ENCODE measurements at regions not wholly inside any gene's neighbourhood (a gene's known extent, or its start where the extent isn't known, plus 50 kb on each side); places are given as distances from the start of the nearest gene placed in this dataset.

DNA sequence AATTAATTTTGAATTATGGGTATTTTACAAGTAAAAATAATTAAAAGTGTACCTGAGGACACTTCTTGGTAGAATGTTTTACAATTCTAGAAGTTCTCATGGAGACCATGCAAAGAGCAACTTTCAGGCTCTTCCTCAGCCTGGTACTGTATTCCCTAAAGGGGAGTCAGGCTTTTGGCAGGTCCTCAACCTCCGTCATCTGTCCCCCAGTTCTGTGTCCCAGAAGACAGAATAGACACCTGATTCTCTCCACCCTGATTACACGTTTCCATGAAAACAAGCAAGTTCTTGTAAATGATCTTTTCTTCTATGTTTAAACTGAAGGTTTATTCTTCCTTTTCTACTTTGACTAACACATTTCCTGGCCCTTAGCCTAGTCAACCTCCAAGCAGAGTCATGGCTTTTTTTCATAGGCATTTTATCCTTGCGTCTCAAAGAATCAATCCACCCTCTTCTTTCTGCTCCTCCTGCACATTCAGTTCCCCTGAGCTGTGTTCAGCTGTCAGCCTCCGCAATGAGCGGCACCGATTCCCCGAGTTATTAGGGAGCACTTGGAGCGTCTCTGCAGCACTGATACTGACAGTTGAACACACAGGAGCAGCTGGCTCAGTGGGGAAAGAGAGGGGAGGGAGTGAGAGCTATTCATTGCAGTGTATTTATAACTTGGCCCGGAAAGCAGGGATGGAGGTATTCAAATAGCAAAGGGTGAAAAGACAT, 1082.4 kb upstream of the MAP3K7 start:
- DNase-seq: no peak

DNA sequence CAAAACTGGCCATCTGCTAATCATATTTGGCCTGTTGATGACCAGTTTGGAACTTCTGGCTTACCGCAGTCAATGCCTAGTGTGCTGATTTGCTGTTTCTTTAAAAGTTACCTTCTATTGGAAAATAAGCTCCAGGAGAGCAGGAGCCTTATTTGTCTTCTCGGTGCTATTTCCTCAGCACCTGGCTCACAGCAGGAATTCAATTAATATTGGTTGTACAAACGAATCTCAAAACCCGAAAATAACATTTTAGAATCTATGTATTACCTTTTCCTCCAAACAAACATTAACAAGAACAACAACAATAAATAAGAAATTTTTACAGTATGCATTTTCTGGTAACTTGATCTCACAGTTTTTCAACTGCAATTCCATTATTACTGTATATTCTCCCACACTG, 1080.7 kb upstream of the MAP3K7 start:
- DNase-seq: no peak

DNA sequence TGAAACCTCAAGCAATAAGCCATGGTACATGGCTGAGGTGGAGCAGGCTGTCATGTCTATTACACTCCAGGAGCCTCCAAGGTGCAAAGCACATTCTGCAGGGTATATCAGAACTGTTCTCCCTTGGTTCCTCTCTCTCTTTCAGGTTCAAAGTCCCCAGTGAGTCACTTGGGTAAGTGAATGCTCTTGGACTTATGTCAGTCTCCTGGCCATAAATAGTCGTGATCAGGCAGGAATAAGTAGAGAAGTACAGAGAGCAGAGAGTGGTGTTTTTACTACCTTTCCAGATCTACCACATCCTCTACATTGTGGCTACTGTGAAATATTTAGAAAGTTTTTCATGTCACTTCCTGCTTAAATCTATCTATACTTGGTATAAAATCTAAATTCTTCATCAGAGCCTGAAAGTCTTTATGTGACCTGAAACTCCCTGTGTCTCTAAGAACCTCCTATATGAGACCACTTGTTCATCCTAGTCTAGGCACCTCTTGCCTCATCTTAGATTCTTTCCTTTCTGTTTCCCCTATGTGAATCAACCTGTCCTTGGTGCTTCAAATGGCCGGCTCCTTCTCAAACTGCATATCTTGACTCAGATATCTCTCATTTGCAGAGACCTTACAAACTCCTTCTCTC, 1077.6 kb upstream of the MAP3K7 start:
- DNase-seq: no peak

DNA sequence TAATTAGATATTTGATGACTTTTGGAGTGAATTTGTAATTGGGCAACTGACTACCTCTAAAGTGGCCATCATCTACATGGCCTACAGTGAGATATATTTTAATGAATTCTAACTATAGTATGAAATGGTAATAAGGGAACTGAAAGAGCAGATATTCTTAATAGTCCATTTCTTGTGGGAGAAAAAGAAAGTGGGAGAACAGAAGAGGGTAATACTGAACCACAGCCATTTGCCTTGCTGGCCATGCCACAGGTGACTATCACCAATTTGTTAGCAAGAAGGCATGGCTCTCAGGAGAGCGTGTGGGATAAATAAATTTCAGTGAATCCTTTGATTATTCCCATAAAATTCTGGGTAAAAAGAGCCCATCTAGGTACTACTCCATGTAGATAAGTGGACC, 1074.0 kb upstream of the MAP3K7 start:
- DNase-seq: no peak

DNA sequence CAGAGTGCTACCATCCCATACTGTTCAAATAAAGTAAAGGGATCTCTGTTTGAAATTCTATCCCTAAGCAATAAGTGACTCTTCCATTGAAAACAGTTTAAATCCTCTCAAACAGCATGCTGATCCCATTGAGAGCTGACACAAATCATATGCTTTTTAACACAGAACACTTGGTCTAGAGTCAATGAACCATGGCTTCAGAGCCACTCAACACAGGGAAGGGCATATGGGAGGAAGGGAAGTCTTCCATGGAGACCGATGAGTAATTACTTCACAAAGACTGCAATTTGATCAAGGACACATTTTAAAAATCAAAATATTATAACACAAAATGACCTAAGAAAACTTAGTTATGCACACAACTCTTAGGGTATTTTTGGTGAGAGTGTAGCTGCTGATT, 1073.0 kb upstream of the MAP3K7 start:
- no peak for DNase-seq

DNA sequence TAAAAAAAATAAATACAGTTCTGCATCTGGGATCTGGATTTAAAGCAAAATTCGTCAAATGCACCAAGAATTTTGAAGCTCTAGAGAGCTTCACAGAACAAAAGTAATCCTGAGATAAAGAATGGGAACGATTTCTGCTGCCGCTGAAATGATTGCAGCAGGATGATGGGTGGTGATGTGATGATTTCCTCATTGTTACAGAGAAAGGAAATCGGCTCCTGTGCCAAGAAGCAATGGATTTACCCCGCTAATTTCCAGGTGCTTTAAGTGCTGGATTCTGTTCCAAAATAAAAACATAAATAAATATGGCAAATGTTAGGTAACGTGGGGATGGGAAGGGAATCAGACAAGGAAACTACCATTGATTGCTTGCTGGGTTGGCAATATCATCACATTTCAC, 1067.9 kb upstream of the MAP3K7 start:
- DNase-seq: no peak

DNA sequence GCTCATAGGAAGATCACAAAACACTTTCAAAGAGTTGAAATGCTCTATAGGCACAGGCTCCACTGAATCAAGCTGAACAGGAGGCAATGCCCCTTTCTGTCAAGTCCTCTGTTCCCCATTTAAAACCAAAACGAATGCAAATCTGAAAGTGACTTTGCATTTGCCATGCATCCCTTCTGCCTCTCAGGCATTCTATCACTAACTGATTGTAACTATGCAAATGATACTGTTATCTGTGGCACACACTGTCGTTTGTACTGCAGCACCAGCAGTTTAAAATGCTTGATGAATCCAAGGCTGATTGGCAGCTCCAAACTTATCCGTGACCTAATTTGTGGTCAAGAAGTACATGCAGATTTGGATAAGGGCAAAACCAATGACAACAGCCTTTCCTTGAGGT, 1067.5 kb upstream of the MAP3K7 start:
- no peak for DNase-seq

DNA sequence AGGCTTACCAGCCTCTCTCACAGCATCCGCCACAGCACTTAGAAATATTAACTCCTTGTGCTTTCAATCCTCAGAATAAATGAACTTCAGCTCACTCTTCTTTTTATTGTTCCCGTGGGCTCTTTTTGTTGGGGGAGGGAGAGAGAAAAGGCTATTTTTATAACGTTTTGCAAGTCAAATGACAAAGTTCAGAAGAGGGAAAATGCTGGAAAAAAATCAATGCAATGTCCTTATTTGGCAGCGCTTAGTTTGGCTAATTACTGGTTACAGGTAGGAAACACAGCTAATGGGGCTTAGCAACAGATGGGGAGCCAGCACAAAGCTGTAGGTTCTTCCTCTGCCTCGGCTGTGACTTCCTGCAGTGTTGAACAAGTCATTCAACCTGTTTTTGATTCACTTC, 1067.0 kb upstream of the MAP3K7 start:
- peak; percentile 54 for DNase-seq

DNA sequence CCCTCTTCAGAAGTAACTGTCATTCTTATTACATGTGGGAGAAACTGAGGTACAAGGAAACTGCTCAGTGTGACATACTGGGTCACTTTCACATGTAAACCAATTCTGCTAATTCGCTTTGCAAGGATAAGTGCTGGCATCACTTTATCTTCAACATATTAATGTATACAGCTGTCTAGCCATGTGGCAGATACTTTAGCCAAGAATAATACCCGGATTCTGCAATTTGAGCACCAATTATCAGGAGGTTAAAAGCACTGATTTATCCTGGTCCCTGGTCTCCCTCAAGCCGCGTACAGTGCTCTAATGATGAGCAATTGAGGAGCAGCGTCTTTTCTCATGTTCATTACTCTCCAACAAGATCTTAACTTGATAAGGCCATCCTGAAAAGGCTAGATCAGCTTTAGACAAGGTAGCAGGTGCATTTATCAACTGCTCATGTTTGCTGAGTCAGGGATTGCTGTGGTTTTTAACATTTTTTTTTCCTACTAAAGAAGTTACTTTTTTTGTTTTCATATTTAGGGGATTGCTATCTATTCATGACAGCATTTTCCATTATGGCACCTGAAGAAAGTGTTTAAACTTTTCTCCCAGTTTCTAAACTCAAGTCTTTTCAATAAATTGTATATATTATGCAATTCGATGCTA, 1066.3 kb upstream of the MAP3K7 start:
- DNase-seq: no peak

DNA sequence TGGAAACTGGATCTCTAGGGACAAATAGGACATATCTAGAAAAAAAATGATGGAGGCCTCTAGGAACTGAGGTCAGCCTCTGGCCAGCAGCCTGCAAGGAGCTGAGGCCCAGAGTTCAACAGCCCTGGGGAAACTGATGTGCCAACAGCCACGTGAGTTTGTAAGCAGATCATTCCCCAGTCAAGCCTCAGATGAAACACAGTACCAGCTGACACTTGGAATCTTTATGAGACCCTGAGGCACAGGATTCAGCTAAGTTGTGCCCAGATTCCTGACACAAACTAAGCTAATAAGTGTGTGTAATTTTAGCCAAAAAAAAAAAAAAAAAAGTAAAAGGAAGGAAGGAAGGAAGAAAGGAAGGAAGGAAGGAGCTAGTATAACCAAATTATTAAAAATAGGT, 1059.8 kb upstream of the MAP3K7 start:
- DNase-seq: peak; percentile 53

DNA sequence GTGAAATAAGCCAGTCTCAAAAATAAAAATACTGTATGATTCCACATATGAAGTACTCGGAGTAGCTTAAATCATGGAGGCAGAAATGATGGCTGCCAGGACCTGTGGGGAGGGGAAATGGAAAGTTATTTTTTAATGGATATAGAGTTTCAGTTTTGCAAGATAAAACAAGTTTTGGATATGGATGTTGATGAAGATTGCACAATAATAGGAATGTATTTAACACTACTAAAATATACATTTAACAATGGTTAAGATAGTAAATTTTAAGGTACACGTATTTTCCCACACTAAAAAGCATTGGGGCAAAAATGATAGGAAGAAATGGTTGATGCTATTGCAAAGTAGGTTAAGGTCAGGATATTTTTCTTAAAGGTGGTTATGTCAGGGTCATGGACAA, 1058.9 kb upstream of the MAP3K7 start:
- no peak for DNase-seq

DNA sequence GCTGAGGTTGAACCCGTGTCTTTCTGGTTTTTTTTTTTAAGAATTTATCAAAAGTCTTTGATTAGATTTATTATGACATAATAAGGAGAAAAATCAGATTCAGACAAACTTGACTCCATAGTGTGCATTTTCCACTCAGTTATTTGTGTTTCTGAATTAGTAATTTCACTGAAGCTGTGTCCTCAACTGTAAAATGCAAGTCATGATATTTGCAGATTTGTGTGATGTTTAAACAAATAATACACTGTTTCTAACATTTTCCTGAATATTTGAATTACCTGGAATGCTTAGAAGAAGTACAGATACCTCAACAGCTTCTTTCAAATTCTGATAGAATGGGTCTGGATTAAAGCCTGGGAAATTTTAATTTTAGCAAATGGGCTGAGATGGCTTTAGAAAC, 1050.3 kb upstream of the MAP3K7 start:
- DNase-seq: no peak

DNA sequence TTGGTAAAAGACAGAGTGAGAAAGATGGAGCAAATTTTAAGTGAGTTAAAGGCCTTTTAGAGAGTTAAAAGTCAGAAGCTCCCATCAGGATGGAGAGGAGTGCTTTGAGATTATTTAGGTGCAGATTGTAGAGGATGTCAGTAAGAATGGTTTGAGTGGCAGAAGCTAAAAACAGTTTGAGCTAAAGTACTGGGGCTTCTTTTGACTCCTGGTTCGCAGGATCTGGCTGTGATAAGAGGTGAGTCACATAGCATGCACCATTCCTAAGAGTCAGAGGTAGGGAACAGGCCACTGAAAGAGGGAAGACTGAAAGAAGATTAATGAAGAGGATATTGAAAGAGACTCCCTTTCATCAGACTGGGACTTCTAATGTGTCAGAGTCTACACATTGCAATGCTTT, 1047.9 kb upstream of the MAP3K7 start:
- peak; percentile 77 for DNase-seq

DNA sequence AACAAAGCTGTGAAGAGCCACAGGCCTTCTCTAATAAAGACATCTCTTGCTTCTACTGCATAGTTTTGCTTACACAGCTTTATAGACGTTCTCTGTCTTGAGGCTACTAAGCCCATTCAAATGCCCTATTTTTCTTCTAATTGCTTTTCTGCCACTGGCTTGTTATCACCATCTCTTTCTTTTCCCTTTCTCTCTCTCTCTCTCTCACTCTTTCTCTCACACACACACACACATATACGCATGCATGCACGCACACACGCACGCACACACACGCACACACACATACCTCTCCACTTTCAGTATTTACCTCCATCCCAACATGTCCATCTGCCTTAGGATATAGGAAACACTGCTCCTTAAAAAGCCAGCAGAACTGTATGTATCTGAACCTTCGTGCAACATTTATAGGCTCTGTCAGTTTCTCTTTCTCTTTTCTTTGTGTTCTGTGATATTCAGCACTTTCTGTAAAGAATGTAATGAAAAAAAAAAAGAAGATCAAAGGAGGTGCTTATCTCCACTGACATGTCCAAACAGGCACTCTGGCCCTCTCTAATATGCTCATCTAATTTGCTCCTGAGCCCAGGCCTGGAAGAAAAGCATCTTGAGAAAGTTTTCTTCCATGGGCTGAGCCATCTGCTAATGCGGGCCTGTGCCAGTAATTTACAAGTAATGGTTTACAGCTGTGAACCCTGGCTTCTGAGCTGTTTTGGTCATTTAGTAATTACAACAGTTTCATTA, 1046.7 kb upstream of the MAP3K7 start:
- peak; percentile 83 for DNase-seq

DNA sequence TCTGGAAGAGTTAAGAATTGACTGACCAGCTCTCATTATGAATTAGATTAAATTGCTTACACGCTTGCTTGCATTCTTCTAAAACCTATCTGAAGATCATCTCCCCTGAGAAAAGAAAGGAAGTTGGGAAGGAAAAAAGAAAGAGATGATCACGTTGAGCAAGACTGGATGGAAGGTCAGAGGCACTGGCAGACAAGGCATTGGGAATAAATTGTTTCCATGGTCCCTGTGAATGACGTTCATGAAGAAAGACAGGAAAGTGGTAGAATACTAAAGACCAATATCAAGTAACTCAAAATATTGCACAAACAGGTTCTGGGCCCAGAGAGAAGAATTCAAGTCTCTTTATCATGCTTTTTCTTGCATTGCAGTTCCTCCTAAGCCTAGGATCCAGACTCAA, 1045.4 kb upstream of the MAP3K7 start:
- no peak for DNase-seq

DNA sequence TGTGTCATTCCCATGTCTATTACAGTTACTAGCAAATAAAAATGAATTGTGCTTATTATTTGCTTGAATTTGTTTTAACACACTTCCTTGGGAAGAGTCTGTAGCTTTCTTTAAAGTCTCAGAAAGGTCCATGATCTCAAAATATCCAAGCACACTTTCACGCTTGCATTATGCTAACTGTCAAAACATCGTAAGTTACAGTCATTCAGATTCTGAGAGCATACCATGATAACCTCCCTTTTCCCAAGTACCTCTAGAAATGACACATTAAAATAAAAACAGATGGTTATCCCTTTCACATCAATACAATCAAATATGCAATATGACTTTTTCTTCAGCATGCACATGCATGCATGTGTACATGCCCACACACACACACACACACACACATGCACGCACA, 1044.4 kb upstream of the MAP3K7 start:
- DNase-seq: no peak

DNA sequence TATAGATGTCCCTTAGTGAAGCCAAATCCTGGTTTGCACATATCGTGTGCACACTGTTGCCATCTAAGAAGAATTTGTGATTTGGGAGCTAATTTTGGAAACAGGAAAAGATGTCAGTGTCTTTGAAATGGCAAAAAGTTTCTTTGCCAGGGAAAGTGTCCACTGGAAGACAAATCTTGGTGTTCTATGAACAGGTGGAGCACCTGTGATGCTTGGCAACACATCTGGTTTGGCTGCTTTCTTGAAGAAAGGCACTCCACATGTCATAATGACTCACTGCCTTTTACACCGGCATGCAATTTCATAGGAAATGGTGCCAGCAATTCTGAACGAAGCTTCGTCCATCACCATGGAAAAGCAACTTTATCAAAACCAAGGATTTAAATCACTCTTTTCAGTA, 1040.0 kb upstream of the MAP3K7 start:
- DNase-seq: no peak

DNA sequence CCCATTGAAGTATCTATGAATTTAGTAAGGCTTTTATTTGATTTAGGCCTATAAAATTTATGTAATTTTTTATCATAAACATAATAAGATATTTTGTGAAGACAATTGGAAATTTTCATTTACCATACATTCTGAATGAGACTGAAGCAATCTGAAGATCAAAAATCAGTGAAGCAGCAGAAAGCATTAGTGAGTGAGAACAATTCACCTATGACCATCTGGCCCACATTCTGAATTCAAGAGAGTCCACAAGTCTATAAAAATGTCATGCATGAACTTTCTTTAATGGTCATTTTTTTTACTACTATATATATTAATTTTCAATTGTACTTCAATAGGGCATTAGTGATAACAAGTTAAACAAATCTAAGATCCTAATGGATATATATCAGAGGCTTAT, 1026.6 kb upstream of the MAP3K7 start:
- no peak for DNase-seq

DNA sequence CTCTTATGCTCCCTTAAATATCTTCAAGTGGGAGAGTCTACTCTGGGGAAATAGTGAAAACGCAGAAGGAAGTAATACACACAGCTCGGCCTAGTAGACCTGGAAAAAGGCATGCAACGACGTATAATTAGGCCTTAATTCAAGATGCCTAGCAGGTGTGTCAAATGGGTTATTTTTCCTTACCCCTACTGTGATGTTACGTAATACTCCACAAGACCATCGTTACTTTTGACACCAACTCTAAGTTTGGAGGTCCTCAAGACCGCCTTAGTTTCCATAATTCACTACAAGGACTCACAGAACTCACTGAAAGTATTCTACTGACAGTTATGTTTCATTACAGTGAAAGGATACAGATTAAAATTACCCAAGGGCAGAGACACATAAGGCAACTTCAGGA, 1024.3 kb upstream of the MAP3K7 start:
- no peak for DNase-seq

DNA sequence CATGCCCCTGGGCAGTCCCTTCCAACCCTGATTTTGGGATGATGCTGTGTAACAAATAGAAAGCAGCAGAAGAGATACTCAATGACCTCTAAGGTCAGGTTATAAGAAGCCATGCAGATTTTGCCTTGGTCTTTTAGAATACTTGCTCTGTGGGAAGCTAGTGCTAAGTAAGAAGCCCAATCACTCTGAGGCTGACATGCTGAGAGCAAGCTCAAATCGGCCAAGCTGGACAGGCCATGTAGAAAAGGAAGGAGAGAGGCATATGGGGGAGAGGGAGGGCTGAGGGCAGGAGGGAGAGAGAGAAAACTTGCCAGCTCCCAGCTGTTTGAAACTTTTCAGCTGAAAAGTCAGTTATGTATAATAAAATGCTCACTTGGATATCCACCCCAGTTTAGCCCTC, 1021.6 kb upstream of the MAP3K7 start:
- DNase-seq: no peak

DNA sequence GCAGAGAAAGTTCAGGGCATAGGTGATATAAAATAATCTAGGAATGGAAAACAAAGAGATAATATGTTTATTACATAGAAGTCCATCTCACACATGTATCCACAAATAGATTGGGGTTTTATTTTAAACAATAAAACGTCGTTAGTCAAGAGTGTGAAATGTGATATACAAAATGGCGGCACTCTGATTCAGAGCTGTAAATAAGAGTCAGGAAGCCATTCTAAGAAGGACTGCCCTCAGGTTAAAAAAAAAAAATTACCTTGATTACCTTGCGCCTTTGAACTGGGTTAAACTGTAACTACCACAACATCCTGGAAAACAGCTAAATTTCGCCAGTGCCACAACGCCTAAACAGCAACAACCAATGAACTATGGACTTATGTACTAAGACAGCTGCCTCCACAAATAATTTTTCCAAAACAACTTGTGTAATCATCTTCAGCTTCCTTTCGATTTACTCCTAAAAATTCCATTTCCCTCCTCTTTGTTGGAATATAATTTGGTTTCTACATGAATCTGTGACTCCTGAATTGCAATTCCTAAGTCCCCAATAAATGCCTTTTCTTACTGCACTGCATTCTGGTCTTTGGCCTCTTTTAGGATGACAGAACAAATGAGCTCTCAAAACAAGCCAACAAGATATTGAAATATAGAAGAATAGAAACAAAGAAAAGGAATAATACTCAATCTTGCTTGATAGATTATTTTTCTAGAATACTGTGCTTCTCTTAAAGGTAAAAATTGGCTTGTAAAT, 1019.5 kb upstream of the MAP3K7 start:
- DNase-seq: no peak

DNA sequence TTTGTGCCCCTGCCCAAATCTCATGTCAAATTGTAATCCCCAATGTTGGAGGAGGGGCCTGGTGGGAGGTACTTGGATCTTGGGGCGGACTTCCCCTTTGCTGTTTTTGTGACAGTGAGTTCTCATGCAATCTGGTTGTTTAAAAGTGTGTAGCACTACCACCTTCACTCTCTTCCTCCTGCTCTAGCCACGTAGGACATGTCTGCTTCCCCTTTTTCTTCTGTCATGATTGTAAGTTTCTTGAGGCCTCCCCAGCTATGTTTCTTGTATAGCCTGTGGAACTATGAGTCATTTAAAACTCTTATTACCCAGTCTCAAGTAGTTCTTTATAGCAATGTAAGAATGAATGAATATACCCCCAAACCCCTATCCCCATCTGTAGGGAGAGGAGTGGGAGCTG, 1013.7 kb upstream of the MAP3K7 start:
- DNase-seq: no peak

DNA sequence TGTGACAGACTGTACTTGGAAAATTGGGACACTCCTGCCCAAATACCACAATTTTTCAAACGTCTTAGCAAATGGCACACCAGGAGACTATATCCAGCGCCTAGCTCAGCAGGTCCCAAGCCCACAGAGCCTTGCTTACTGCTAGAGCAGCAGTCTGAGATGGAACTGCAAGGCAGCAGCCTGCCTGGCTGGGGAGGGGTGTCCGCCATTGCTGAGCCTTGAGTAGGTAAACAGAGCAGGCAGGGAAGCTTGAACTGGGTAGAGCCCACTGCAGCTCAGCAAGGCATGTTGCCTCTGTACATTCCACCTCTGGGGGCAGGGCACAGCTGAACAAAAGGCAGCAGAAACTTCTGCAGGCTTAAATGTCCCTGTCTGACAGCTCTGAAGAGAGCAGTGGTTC, 1003.3 kb upstream of the MAP3K7 start:
- no peak for DNase-seq

All from islet precursor cell (in vitro differentiated cells).